H1 (cell line): ENCODE measurements at regions not wholly inside any gene's neighbourhood (a gene's known extent, or its start where the extent isn't known, plus 50 kb on each side); places are given as distances from the start of the nearest gene placed in this dataset.

Experiments used
- CTCF ChIA-PET: fragments of 300-600 bp; sonication (Branson Sonifier 250); formaldehyde crosslinking; loops from one replicate; lab custom pipeline; 2021; ENCODE audit not compliant: partially characterized antibody; lab: Charles Lee
- POLR2A ChIA-PET: fragments of 300-600 bp; sonication (Branson Sonifier 250); formaldehyde crosslinking; loops from one replicate; lab custom pipeline; 2021; ENCODE audit warnings: inconsistent platforms; ENCODE audit not compliant: partially characterized antibody; lab: Charles Lee
- DNase-seq, 2 experiments: peaks; one replicate each; pipeline versions ENCODE4 v3.0.0 to v3.0.0-alpha.2; 2010 to 2022; ENCODE audit warnings: low spot score in 2 of 2, low read depth in 1 of 2, mixed read lengths in 1 of 2
- FAIRE-seq: peaks from 2 replicates; lab custom pipeline; 2011; peaks lifted over from hg19 to GRCh38; lab: Jason Lieb, UNC
- H2AFZ ChIP-seq: 2 replicates; pipeline ENCODE4 v1.8.1; 2012; ENCODE audit warnings: low read length, inconsistent platforms
- H2AK5ac ChIP-seq: 2 replicates; pipeline ENCODE4 v1.6.1; 2013; ENCODE audit warnings: low read depth, low read length
- H2BK120ac ChIP-seq: replicated peaks from 2 replicates; pipeline ENCODE3; 2013; ENCODE audit warnings: low read depth, low read length, inconsistent platforms
- H2BK12ac ChIP-seq: 2 replicates; pipeline ENCODE4 v1.6.1; 2013; ENCODE audit warnings: low read depth, low read length
- H2BK15ac ChIP-seq: 2 replicates; pipeline ENCODE4 v1.6.1; 2013; ENCODE audit warnings: low read length
- H2BK20ac ChIP-seq: 2 replicates; pipeline ENCODE4 v1.6.1; 2013; ENCODE audit warnings: low read length
- H2BK5ac ChIP-seq: 2 replicates; pipeline ENCODE4 v1.6.1; 2013; ENCODE audit warnings: low read depth, low read length
- H3K14ac ChIP-seq: 2 replicates; pipeline ENCODE4 v1.6.1; 2013; ENCODE audit warnings: inconsistent platforms; ENCODE audit not compliant: insufficient read length
- H3K18ac ChIP-seq: 2 replicates; pipeline ENCODE4 v1.6.1; 2013; ENCODE audit warnings: low read length; ENCODE audit errors: extremely low read depth
- H3K23ac ChIP-seq: 2 replicates; pipeline ENCODE4 v1.6.1; 2013; ENCODE audit warnings: inconsistent platforms; ENCODE audit not compliant: insufficient read length
- H3K23me2 ChIP-seq: 2 replicates; pipeline ENCODE4 v1.6.1; 2013; ENCODE audit warnings: low read depth, low read length
- H3K27ac ChIP-seq: 2 replicates; pipeline ENCODE4 v1.6.1; 2011; ENCODE audit warnings: low read depth, low read length, inconsistent platforms
- H3K27me3 ChIP-seq, 4 experiments: replicated peaks in 1 of 4; 1 replicate in 1 of 4; 2 replicates in 3 of 4; pipeline versions ENCODE4 v1.6.1 to v1.8.1; 2011 to 2013; ENCODE audit warnings: low read length in 3 of 4, mild to moderate bottlenecking in 3 of 4, inconsistent platforms in 2 of 4, mixed read lengths in 2 of 4, moderate library complexity in 1 of 4; ENCODE audit not compliant: control insufficient read depth in 3 of 4, insufficient read depth in 3 of 4; ENCODE audit errors: extremely low read depth in 1 of 4
- H3K36me3 ChIP-seq, 4 experiments: 2 replicates each; pipeline versions ENCODE4 v1.6.1 to v1.8.1; 2011 to 2013; ENCODE audit warnings: mild to moderate bottlenecking in 4 of 4, low read length in 3 of 4, moderate library complexity in 2 of 4, control low read depth in 1 of 4, inconsistent platforms in 1 of 4; ENCODE audit not compliant: insufficient read depth in 4 of 4, control insufficient read depth in 2 of 4
- H3K4ac ChIP-seq: replicated peaks from 2 replicates; pipeline ENCODE3; 2013; ENCODE audit warnings: low read length, low read depth, mixed read lengths, inconsistent platforms; ENCODE audit not compliant: insufficient read length
- H3K4me1 ChIP-seq, 4 experiments: replicated peaks in 1 of 4; 1 replicate in 1 of 4; 2 replicates in 3 of 4; pipeline versions ENCODE4 v1.6.1 to v1.8.1; 2011 to 2013; ENCODE audit warnings: low read length in 3 of 4, inconsistent platforms in 2 of 4, mixed read lengths in 1 of 4; ENCODE audit not compliant: insufficient read depth in 4 of 4, control insufficient read depth in 3 of 4
- H3K4me2 ChIP-seq, 2 experiments: 2 replicates each; pipeline versions ENCODE4 v1.6.1 to v1.8.1; 2011 to 2013; ENCODE audit warnings: low read depth in 2 of 2, low read length in 2 of 2, control low read depth in 1 of 2, inconsistent platforms in 1 of 2, mild to moderate bottlenecking in 1 of 2; ENCODE audit not compliant: insufficient read depth in 1 of 2
- H3K4me3 ChIP-seq, 4 experiments: fragments of 200-600, 300-600 bp in 1 of 4; sonication (generic), shearing (Covaris generic), sonication (Bioruptor Twin) in 1 of 4; 2 replicates each; pipeline versions ENCODE4 v1.5.1 to v1.8.1; 2011 to 2016; ENCODE audit warnings: low read length in 4 of 4, low read depth in 3 of 4, control low read depth in 2 of 4, inconsistent platforms in 2 of 4, mild to moderate bottlenecking in 2 of 4, mixed read lengths in 1 of 4, moderate library complexity in 1 of 4; ENCODE audit not compliant: insufficient read depth in 2 of 4; ENCODE audit errors: extremely low read depth in 1 of 4
- H3K56ac ChIP-seq: replicated peaks from 2 replicates; pipeline ENCODE3; 2013; ENCODE audit warnings: low read depth, mild to moderate bottlenecking, mixed read lengths, low read length, inconsistent platforms; ENCODE audit not compliant: insufficient read length
- H3K79me1 ChIP-seq: 2 replicates; pipeline ENCODE4 v1.6.1; 2013; ENCODE audit warnings: low read depth, low read length, control low read depth
- H3K79me2 ChIP-seq, 2 experiments: 2 replicates each; pipeline versions ENCODE4 v1.6.1 to v1.8.1; 2012 to 2013; ENCODE audit warnings: low read length in 2 of 2, mild to moderate bottlenecking in 2 of 2, inconsistent platforms in 1 of 2; ENCODE audit not compliant: insufficient read depth in 2 of 2, control insufficient read depth in 1 of 2
- H3K9ac ChIP-seq, 4 experiments: replicated peaks in 1 of 4; 1 replicate in 1 of 4; 2 replicates in 3 of 4; pipeline versions ENCODE4 v1.6.1 to v1.8.1; 2011 to 2013; ENCODE audit warnings: low read depth in 3 of 4, low read length in 3 of 4, control low read depth in 2 of 4, mild to moderate bottlenecking in 2 of 4, moderate library complexity in 2 of 4, inconsistent platforms in 1 of 4; ENCODE audit errors: extremely low read depth in 1 of 4
- H3K9me3 ChIP-seq, 2 experiments: 2 replicates each; pipeline versions ENCODE4 v1.6.1 to v1.8.1; 2012 to 2013; ENCODE audit warnings: mild to moderate bottlenecking in 2 of 2, moderate library complexity in 2 of 2, control low read depth in 1 of 2, inconsistent platforms in 1 of 2, low read depth in 1 of 2, low read length in 1 of 2, mixed read lengths in 1 of 2; ENCODE audit not compliant: insufficient read depth in 2 of 2
- H4K20me1 ChIP-seq, 2 experiments: replicated peaks in 1 of 2; 2 replicates each; pipeline versions ENCODE3 to v1.8.1; 2011 to 2013; ENCODE audit warnings: inconsistent platforms in 2 of 2, low read length in 2 of 2, mild to moderate bottlenecking in 1 of 2; ENCODE audit not compliant: insufficient read depth in 2 of 2, control insufficient read depth in 1 of 2
- H4K5ac ChIP-seq: 2 replicates; pipeline ENCODE4 v1.6.1; 2013; ENCODE audit warnings: low read length, low read depth, mixed read lengths, inconsistent platforms; ENCODE audit not compliant: insufficient read length
- H4K8ac ChIP-seq: 2 replicates; pipeline ENCODE4 v1.8.0; 2013; ENCODE audit warnings: mild to moderate bottlenecking, moderate library complexity, low read length, inconsistent platforms; ENCODE audit not compliant: insufficient read depth; ENCODE audit errors: extremely low read depth
- H4K91ac ChIP-seq: replicated peaks from 2 replicates; pipeline ENCODE3; 2013; ENCODE audit warnings: low read length, mixed read lengths, inconsistent platforms; ENCODE audit not compliant: insufficient read length
- CTBP2 ChIP-seq: IDR thresholded peaks from 2 replicates; pipeline ENCODE4 v1.7.0; 2011; ENCODE audit warnings: borderline replicate concordance, mild to moderate bottlenecking, moderate library complexity, mixed read lengths, low read length; ENCODE audit not compliant: insufficient read depth, insufficient read length

- H4K5ac ChIP-seq: no peak overlapping the region
- H2BK15ac ChIP-seq: no peak overlapping the region
- no peak for TF ChIP-seq CTBP2
- TF ChIP-seq, all 59 proteins: peak for 0
- H3K4ac ChIP-seq: no peak overlapping the region
- H3K4me1 ChIP-seq: no peaks in the 10 kb centered on the region
- H3K79me2 ChIP-seq: no peaks in the 10 kb centered on the region
- H2AK5ac ChIP-seq: no peak overlapping the region
- no peak overlapping the region for H3K4me2 ChIP-seq
- no peak overlapping the region for H2BK12ac ChIP-seq
- H4K20me1 ChIP-seq: no peaks in the 10 kb centered on the region
- DNase-seq (no peak), FAIRE-seq (no peak)
- ChIA-PET POLR2A (no interaction called here), CTCF (no interaction called here)
- H2AFZ ChIP-seq: no peak overlapping the region
- H3K79me1 ChIP-seq: no peaks in the 10 kb centered on the region
- H3K9me3 ChIP-seq: no peaks in the 10 kb centered on the region
- H3K36me3 ChIP-seq: no peaks in the 10 kb centered on the region
- no peak overlapping the region for H3K27ac ChIP-seq
- H3K14ac ChIP-seq: no peak overlapping the region
- no peak overlapping the region for H4K8ac ChIP-seq
- H3K56ac ChIP-seq: no peak overlapping the region
- no peak overlapping the region for H2BK5ac ChIP-seq
- H2BK120ac ChIP-seq: no peak overlapping the region
- H3K27me3 ChIP-seq: no peaks in the 10 kb centered on the region
- no peak overlapping the region for H3K9ac ChIP-seq
- no peak overlapping the region for H3K4me3 ChIP-seq
- no peaks in the 10 kb centered on the region for H3K23me2 ChIP-seq
- H2BK20ac ChIP-seq: no peak overlapping the region
- H3K18ac ChIP-seq: no peak overlapping the region
- no peak overlapping the region for H4K91ac ChIP-seq
- H3K23ac ChIP-seq: no peak overlapping the region
Measured at GRCh38 chr4:18953613-18954012, 932.1 kb upstream of the LCORL start.
